AG04450 (cell line): ENCODE measurements at regions not wholly inside any gene's neighbourhood (a gene's known extent, or its start where the extent isn't known, plus 50 kb on each side); places are given as distances from the start of the nearest gene placed in this dataset.

Source experiments
- CTCF ChIA-PET: fragments of 300-600, 350-600 bp; formaldehyde crosslinking; extraction: SDS; loops from one replicate; lab custom pipeline; 2022; ENCODE audit warnings: antibody characterized with exemption, inconsistent platforms; lab: Charles Lee
- POLR2A ChIA-PET: fragments of 350-600 bp; formaldehyde crosslinking; extraction: SDS; loops from one replicate; lab custom pipeline; 2021; ENCODE audit warnings: antibody characterized with exemption, inconsistent platforms; lab: Yijun Ruan, JAX
- DNase-seq: peaks from one replicate; pipeline ENCODE4 v3.0.0-alpha.2; 2011; ENCODE audit warnings: low read depth, low spot score
- H3K27ac ChIP-seq: one replicate; pipeline ENCODE4 v1.5.1; 2012; ENCODE audit warnings: low read depth, low read length, control low read depth
- H3K27me3 ChIP-seq: one replicate; pipeline ENCODE4 v1.6.0; 2012; ENCODE audit warnings: low read length; ENCODE audit not compliant: control insufficient read depth, insufficient read depth
- H3K4me3 ChIP-seq: 2 replicates; pipeline ENCODE4 v1.5.1; 2011; ENCODE audit warnings: mild to moderate bottlenecking, low read depth, low read length, control low read depth
- H3K9me3 ChIP-seq: 2 replicates; pipeline ENCODE4 v1.5.1; 2012; ENCODE audit warnings: low read length; ENCODE audit not compliant: control insufficient read depth, insufficient read depth
- TF ChIP-seq, protein P1 (sequence below): IDR thresholded peaks from 2 replicates; pipeline ENCODE4 v1.5.1; 2011; ENCODE audit warnings: low read depth, low read length, control low read depth, inconsistent platforms

DNA sequence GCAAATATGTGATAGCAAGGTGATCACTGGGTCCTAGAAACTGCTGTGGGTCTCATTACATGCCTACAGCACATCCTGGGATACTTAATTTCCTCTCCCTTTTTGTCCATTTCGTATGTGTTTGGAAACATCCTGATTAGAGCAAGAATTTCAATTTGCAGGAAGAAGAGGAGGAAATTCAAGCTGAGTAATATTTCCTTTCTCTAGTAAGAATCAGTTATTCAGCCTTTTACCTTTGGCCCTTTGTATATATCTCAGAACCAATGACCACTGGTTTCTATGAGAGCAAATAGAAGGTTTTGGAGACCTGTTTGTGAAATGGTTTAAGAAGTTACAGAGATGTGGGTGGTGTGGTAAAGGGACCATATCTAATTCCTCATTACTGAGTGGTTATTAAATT is 171.6 kb downstream of the RMI1 start:
- ChIA-PET POLR2A (no interaction called here), CTCF (interaction anchor here (0.9 kb wide), 1 partner anchor 109 kb away, joined by 3 read pairs; no protein-coding TSS in a partner anchor)
- TF ChIP-seq, protein P1, sequence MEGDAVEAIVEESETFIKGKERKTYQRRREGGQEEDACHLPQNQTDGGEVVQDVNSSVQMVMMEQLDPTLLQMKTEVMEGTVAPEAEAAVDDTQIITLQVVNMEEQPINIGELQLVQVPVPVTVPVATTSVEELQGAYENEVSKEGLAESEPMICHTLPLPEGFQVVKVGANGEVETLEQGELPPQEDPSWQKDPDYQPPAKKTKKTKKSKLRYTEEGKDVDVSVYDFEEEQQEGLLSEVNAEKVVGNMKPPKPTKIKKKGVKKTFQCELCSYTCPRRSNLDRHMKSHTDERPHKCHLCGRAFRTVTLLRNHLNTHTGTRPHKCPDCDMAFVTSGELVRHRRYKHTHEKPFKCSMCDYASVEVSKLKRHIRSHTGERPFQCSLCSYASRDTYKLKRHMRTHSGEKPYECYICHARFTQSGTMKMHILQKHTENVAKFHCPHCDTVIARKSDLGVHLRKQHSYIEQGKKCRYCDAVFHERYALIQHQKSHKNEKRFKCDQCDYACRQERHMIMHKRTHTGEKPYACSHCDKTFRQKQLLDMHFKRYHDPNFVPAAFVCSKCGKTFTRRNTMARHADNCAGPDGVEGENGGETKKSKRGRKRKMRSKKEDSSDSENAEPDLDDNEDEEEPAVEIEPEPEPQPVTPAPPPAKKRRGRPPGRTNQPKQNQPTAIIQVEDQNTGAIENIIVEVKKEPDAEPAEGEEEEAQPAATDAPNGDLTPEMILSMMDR = no peak

DNA sequence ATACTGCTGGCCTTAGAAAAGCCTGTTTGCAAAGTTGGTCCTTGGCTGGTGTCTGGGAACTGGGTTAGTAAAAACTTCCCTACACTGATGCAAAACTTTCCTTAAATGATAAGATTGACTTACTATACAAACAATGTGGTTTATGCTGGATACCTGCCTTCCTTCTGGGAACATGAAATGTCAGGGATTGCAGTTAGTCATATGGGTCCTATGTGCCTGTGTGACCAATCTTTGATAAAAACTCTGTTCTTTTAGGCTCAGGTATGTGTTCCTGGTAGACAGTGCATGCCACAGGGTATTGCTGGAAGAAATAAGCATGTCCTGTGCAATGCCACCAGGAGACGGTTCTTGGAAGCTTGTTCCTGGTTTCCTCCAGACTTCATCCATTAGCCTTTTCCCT is 173.3 kb downstream of the RMI1 start:
- H3K27me3 ChIP-seq = no peaks in the 10 kb centered on the region
- POLR2A ChIA-PET = no interaction called here
- CTCF ChIA-PET = no interaction called here
- no peak overlapping the region for H3K4me3 ChIP-seq
- TF ChIP-seq, protein P1 = no peak
- H3K9me3 ChIP-seq = no peaks in the 10 kb centered on the region
- no peak overlapping the region for H3K27ac ChIP-seq
- DNase-seq = no peak

More for the DNA sequence above, 171.6 kb downstream of the RMI1 start:
- H3K27ac ChIP-seq = no peak overlapping the region
- no peak for DNase-seq
- no peak overlapping the region for H3K4me3 ChIP-seq
- H3K9me3 ChIP-seq = no peaks in the 10 kb centered on the region
- no peaks in the 10 kb centered on the region for H3K27me3 ChIP-seq

DNA sequence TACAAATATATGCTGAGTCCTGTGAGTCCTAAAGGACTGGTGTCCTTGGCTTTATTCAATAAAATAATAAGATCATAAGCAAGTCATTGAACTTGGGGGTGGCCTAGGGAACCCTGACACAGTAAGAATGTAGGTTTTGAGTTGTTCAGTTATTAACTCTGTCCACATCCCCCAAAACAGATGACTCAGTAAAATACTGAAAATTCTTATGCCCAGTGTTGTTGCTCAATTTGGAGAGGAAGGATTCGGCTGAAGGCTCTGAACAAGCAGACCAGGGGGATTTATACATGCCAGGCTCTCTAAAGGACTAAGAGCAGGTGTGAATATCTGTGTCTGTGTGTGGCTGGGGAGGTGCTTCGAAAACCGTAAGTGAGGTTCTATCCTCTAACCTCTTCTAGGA is 173.7 kb downstream of the RMI1 start:
- Histone ChIP-seq H3K27me3 (no peaks in the 10 kb centered on the region), H3K4me3 (no peak overlapping the region), H3K9me3 (no peaks in the 10 kb centered on the region), H3K27ac (no peak overlapping the region)
- DNase-seq = no peak
- TF ChIP-seq, protein P1 = no peak
- CTCF ChIA-PET = interaction anchor here (1.2 kb wide), 1 partner anchor 18 kb away, joined by 4 read pairs; no protein-coding TSS in a partner anchor
- POLR2A ChIA-PET = no interaction called here

DNA sequence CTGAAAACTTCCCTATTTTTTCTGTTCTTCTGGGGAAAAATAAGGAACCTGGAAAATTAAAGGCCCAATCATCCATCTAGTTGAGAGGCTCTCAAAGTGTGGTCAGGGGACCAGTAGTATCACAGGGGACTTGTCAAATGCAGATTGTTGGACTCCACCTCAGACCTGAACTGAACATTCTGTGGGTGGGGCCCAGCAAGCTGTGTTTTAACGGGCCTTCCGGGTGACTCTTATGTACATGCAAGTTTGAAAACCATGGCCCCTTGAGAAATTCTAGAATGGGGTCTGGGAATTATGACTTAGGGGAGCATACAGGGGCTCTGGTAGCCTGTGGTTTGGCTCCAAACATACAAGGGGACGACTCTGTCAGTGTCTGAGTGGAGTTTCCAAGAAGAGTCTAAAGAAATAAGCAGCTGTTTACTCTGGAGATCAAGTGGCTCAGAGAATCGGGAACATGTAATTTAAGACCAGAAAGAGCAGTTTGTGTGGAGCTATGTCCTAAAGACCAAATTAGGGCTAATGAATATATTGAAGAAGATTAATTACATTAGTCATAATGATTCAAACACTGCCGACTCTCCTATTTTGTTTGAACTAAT is 177.4 kb downstream of the SLC28A3 start:
- Histone ChIP-seq H3K27ac (no peak overlapping the region), H3K4me3 (no peak overlapping the region), H3K9me3 (no peaks in the 10 kb centered on the region), H3K27me3 (no peaks in the 10 kb centered on the region)
- no peak for DNase-seq
- CTCF ChIA-PET = interaction anchor here (0.7 to 1.4 kb wide), 2 partner anchors 98 to 152 kb away, joined by 3 to 4 read pairs; no protein-coding TSS in a partner anchor
- TF ChIP-seq, protein P1 = no peak
- POLR2A ChIA-PET = no interaction called here

DNA sequence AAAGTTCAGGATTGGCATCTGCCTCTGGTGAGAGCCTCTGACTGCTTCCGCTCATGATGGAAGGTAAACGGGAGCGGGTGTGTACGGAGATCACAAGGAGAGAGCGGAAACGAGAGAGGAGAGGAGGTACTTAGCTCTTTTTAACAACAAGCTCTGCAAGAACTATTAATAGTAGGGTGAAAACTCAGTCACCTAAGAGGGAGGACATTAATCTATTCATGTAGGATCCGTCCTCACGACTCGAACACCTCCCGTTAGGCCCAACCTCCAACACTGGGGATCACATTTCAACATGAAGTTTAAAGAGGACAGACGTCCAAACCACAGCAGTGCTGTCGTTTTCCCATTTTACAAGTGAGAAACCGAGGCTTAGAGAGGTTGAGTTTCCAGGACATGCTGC is 173.7 kb downstream of the SLC28A3 start:
- Histone ChIP-seq H3K27ac (no peak overlapping the region), H3K27me3 (no peaks in the 10 kb centered on the region), H3K4me3 (no peak overlapping the region), H3K9me3 (no peaks in the 10 kb centered on the region)
- TF ChIP-seq, protein P1 = no peak
- CTCF ChIA-PET = interaction anchor here (1.3 kb wide), 1 partner anchor 94 kb away, joined by 5 read pairs; no protein-coding TSS in a partner anchor
- DNase-seq = no peak
- POLR2A ChIA-PET = interaction anchor here (0.7 kb wide), 1 partner anchor 30 kb away, joined by 3 read pairs; no protein-coding TSS in a partner anchor
